ENCODE measurements at regions not wholly inside any gene's neighbourhood (a gene's known extent, or its start where the extent isn't known, plus 50 kb on each side); places are given as distances from the start of the nearest gene placed in this dataset.

- TF ChIP-seq CTBP1 (IDR thresholded peaks at IDR 0.05; ENCODE audit: borderline replicate concordance): no peak
- TF ChIP-seq SP1 (IDR thresholded peaks at IDR 0.05): no peak
- TF ChIP-seq BHLHE40 (IDR thresholded peaks at IDR 0.05; ENCODE audit: borderline replicate concordance): no peak
- TF ChIP-seq SUZ12 (IDR thresholded peaks at IDR 0.05): no peak
- no peak for TF ChIP-seq LEF1 (IDR thresholded peaks at IDR 0.05; ENCODE audit: borderline replicate concordance)
These were observed 73.3 kb upstream of the ZBED5 start for GRCh38 chr11:10930972-10931760.
